GM12878 (cell line): ENCODE measurements at regions not wholly inside any gene's neighbourhood (a gene's known extent, or its start where the extent isn't known, plus 50 kb on each side); places are given as distances from the start of the nearest gene placed in this dataset.

Experiments used
- ATAC-seq: fragments of 200-7000 bp; cut with Tn5 transposase; 3 replicates; pipeline ENCODE4 v1.9.1; 2020; ENCODE audit warnings: mild to moderate bottlenecking, moderate library complexity
- BruUV-seq: library from RNA; stranded (reverse); fragments of 400-500 nt; replicated peaks from 2 replicates; lab custom pipeline; 2021; lab: Mats Ljungman, UMichigan
- CTCF ChIA-PET: fragments of 300-600 bp; sonication (Branson Sonifier 250); formaldehyde crosslinking; extraction: SDS; loops from one replicate; lab custom pipeline; 2021; ENCODE audit warnings: inconsistent platforms; lab: Yijun Ruan, JAX
- POLR2A ChIA-PET: fragments of 350-600 bp; formaldehyde crosslinking; extraction: SDS; loops from one replicate; lab custom pipeline; 2021; ENCODE audit warnings: inconsistent platforms; lab: Charles Lee
- RAD21 ChIA-PET: fragments of 300-600 bp; sonication (Branson Sonifier 250); formaldehyde crosslinking; loops from one replicate; lab custom pipeline; 2023; ENCODE audit warnings: antibody characterized with exemption; ENCODE audit not compliant: unreplicated experiment; lab: Charles Lee
- SMC1A ChIA-PET: fragments of 300-600 bp; sonication (Branson Sonifier 250); formaldehyde crosslinking; loops from one replicate; lab custom pipeline; 2023; ENCODE audit not compliant: unreplicated experiment, uncharacterized antibody; lab: Charles Lee
- DNase-seq: peaks from one replicate; pipeline ENCODE4 v3.0.0-alpha.2; 2011; ENCODE audit warnings: low read depth, low spot score
- FAIRE-seq: peaks from 3 replicates; lab custom pipeline; 2011; peaks lifted over from hg19 to GRCh38; lab: Jason Lieb, UNC
- H2AFZ ChIP-seq: 2 replicates; pipeline ENCODE4 v1.6.0; 2011; ENCODE audit warnings: low read depth, low read length, control low read depth; ENCODE audit not compliant: control insufficient read depth
- H3K27ac ChIP-seq: 2 replicates; pipeline ENCODE4 v1.5.1; 2011; ENCODE audit warnings: control low read depth; ENCODE audit not compliant: control insufficient read depth, insufficient read depth
- H3K27me3 ChIP-seq, 2 experiments: replicated peaks in 1 of 2; 2 replicates each; pipeline versions ENCODE4 v1.6.0 to v1.6.1; 2011; ENCODE audit warnings: low read length in 1 of 2; ENCODE audit not compliant: control insufficient read depth in 2 of 2, insufficient read depth in 2 of 2
- H3K36me3 ChIP-seq, 2 experiments: 2 replicates each; pipeline ENCODE4 v1.5.1; 2011; ENCODE audit warnings: low read length in 1 of 2; ENCODE audit not compliant: control insufficient read depth in 2 of 2, insufficient read depth in 2 of 2
- H3K4me1 ChIP-seq: 2 replicates; pipeline ENCODE4 v1.6.1; 2011; ENCODE audit warnings: mild to moderate bottlenecking, low read length, moderate library complexity, mixed read lengths; ENCODE audit not compliant: control insufficient read depth, insufficient read depth
- H3K4me2 ChIP-seq: 2 replicates; pipeline ENCODE4 v1.6.0; 2011; ENCODE audit warnings: control low read depth; ENCODE audit not compliant: control insufficient read depth, insufficient read depth
- H3K4me3 ChIP-seq: fragments of 200-600 bp; sonication (generic); 2 replicates; pipeline ENCODE4 v1.5.1; 2016
- H3K79me2 ChIP-seq: 2 replicates; pipeline ENCODE4 v1.6.0; 2011; ENCODE audit warnings: low read length; ENCODE audit not compliant: control insufficient read depth, insufficient read depth
- H3K9ac ChIP-seq: 2 replicates; pipeline ENCODE4 v1.8.0; 2011; ENCODE audit warnings: low read length, control low read depth, mixed read lengths; ENCODE audit not compliant: control insufficient read depth, insufficient read depth
- H3K9me3 ChIP-seq: replicated peaks from 3 replicates; pipeline ENCODE4 v1.5.1; 2011; ENCODE audit warnings: mild to moderate bottlenecking, low read length; ENCODE audit not compliant: control insufficient read depth, insufficient read depth
- H4K20me1 ChIP-seq: 2 replicates; pipeline ENCODE4 v1.6.0; 2011; ENCODE audit not compliant: control insufficient read depth, insufficient read depth
- BCL3 ChIP-seq: IDR thresholded peaks from 2 replicates; pipeline ENCODE4 v1.6.1; 2011; ENCODE audit warnings: borderline replicate concordance, low read depth, mild to moderate bottlenecking, moderate library complexity, low read length; ENCODE audit not compliant: insufficient read depth, poor library complexity, severe bottlenecking
- BMI1 ChIP-seq: fragments of 450-650 bp; IDR thresholded peaks from 2 replicates; pipeline ENCODE4 v1.6.1; 2016; ENCODE audit warnings: mild to moderate bottlenecking, moderate library complexity, borderline replicate concordance
- CHD1 ChIP-seq: IDR thresholded peaks from 2 replicates; pipeline ENCODE4 v1.6.1; 2012; ENCODE audit warnings: low read depth, low read length, improper control_type of control experiment
- CHD2 ChIP-seq: IDR thresholded peaks from 2 replicates; pipeline ENCODE4 v1.6.1; 2011; ENCODE audit warnings: low read depth, low read length, improper control_type of control experiment, borderline replicate concordance
- CTCF ChIP-seq, 3 experiments: IDR thresholded peaks in 2 of 3; conservative IDR thresholded peaks in 1 of 3; 2 replicates each; pipeline ENCODE4 v1.5.1; 2011; ENCODE audit warnings: low read depth in 3 of 3, low read length in 3 of 3, mild to moderate bottlenecking in 3 of 3, control low read depth in 2 of 3, moderate library complexity in 2 of 3, inconsistent platforms in 1 of 3, mixed read lengths in 1 of 3; ENCODE audit not compliant: control insufficient read depth in 2 of 3, insufficient read depth in 1 of 3; ENCODE audit errors: extremely low read depth in 1 of 3
- ETV6 ChIP-seq, 2 experiments: fragments of 450-650 bp in 1 of 2; IDR thresholded peaks in 1 of 2; conservative IDR thresholded peaks in 1 of 2; 2 replicates each; pipeline ENCODE4 v1.6.1; 2014; ENCODE audit warnings: antibody characterized with exemption in 1 of 2, borderline replicate concordance in 1 of 2, low read depth in 1 of 2, mild to moderate bottlenecking in 1 of 2, moderate library complexity in 1 of 2
- IRF4 ChIP-seq: IDR thresholded peaks from 2 replicates; pipeline ENCODE4 v1.6.1; 2011; ENCODE audit warnings: low read depth, low read length
- JUNB ChIP-seq: IDR thresholded peaks from 2 replicates; pipeline ENCODE4 v1.6.1; 2016; ENCODE audit warnings: antibody characterized with exemption, mild to moderate bottlenecking
- RAD21 ChIP-seq: IDR thresholded peaks from 2 replicates; pipeline ENCODE4 v1.6.1; 2011; ENCODE audit warnings: mild to moderate bottlenecking, low read depth, low read length, moderate library complexity; ENCODE audit not compliant: insufficient read depth
- SMC3 ChIP-seq: IDR thresholded peaks from 2 replicates; pipeline ENCODE4 v1.6.1; 2011; ENCODE audit warnings: low read length, improper control_type of control experiment, borderline replicate concordance
- TARDBP ChIP-seq: IDR thresholded peaks from 2 replicates; pipeline ENCODE4 v1.6.1; 2016; ENCODE audit warnings: borderline replicate concordance
- YY1 ChIP-seq: IDR thresholded peaks from 2 replicates; pipeline ENCODE4 v1.6.1; 2011; ENCODE audit warnings: low read depth, mild to moderate bottlenecking, low read length
- ZNF217 ChIP-seq: fragments of 450-650 bp; IDR thresholded peaks from 2 replicates; pipeline ENCODE4 v1.6.1; 2017; ENCODE audit warnings: antibody characterized with exemption, mild to moderate bottlenecking
- WGBS: methylation state at CpG from one replicate; pipeline ENCODE4 v1.1.6; 2016; ENCODE audit warnings: low lambda C conversion rate; ENCODE audit not compliant: insufficient replicate concordance, insufficient coverage; ENCODE audit errors: missing lambda C conversion rate; 5-methylcytosine and 5-hydroxymethylcytosine counted together
- in situ Hi-C: fragments of 300-500 bp; cut with MboI; formaldehyde crosslinking; loops from 9 replicates; pipeline ENCODE4 v1.14.3; 2018; ENCODE audit warnings: mixed read lengths
- intact Hi-C: fragments of 100-400 bp; cut with micrococcal nuclease; formaldehyde crosslinking; loops from one replicate; pipeline ENCODE4 v1.14.2; 2022; ENCODE audit not compliant: unreplicated experiment

- in situ Hi-C loops (loop anchor here (5.0 to 10.0 kb wide), 4 partner anchors 100 to 370 kb away; partner anchors contain the start of gene KSR1), intact Hi-C loops (loop anchor here (1.0 to 10.0 kb wide), 7 partner anchors 40 to 520 kb away; partner anchors contain the start of gene KSR1)
- FAIRE-seq (peak; percentile 94), DNase-seq (no peak)
- Histone ChIP-seq H3K9me3 (no peaks in the 10 kb centered on the region), H4K20me1 (no peaks in the 10 kb centered on the region), H3K36me3 (no peaks in the 10 kb centered on the region), H3K79me2 (no peaks in the 10 kb centered on the region), H2AFZ (no peak overlapping the region), H3K9ac (no peak overlapping the region), H3K4me3 (no peak overlapping the region), H3K4me2 (no peak overlapping the region)
- WGBS = 66% methylated on average over 3 of the region's 3 CpGs
- RAD21 ChIA-PET = interaction anchor here (0.6 to 8.1 kb wide), 35 partner anchors 9 to 418 kb away, joined by 3 to 156 read pairs (median 5); partner anchors contain the start of gene KSR1
- SMC1A ChIA-PET = interaction anchor here (0.7 to 8.1 kb wide), 43 partner anchors 9 to 519 kb away, joined by 3 to 137 read pairs (median 7); partner anchors contain the start of genes KSR1 and WSB1
- peak; percentile 74 for TF ChIP-seq JUNB
- no peak for TF ChIP-seq TARDBP
- peak; percentile 66; the same call in 1 of the 2 replicates for TF ChIP-seq IRF4
- peak; percentile 91 for TF ChIP-seq SMC3
- TF ChIP-seq CHD2 = no peak
- TF ChIP-seq BMI1 = no peak
- 0 out of 2 replicates have a peak, but pooled peaks have one; percentile 48 for TF ChIP-seq YY1
- peak; percentile 81 to 88 (median 87) for TF ChIP-seq CTCF (IDR thresholded peaks at IDR 0.05 in 2 of 3, conservative IDR thresholded peaks at IDR 0.05 in 1 of 3; ENCODE audit: control insufficient read depth in 2 of 3, extremely low read depth in 1 of 3, insufficient read depth in 1 of 3, low read depth in 3 of 3, low read length in 3 of 3)
- TF ChIP-seq ETV6 (conservative IDR thresholded peaks at IDR 0.05 in 1 of 2, IDR thresholded peaks at IDR 0.05 in 1 of 2; ENCODE audit: borderline replicate concordance in 1 of 2, low read depth in 1 of 2) = 0 out of 4 replicates have a peak, but pooled peaks of 1 of the 2 experiments have one; percentile 23
- no peak for TF ChIP-seq BCL3
- no peak for TF ChIP-seq CHD1
- peak; percentile 94 for TF ChIP-seq RAD21
- TF ChIP-seq ZNF217 = no peak
- TF ChIP-seq, all 136 proteins: peak for 7
- peak; percentile 50 for ATAC-seq
- Histone ChIP-seq H3K27ac (no peak overlapping the region), H3K27me3 (no peaks in the 10 kb centered on the region), H3K4me1 (peaks cover 28% of the 10 kb centered on the region)
- CTCF ChIA-PET = interaction anchor here (0.8 to 9.1 kb wide), 70 partner anchors 8 to 519 kb away, joined by 3 to 129 read pairs (median 5); partner anchors contain the start of gene WSB1
- POLR2A ChIA-PET = interaction anchor here (0.5 to 1.7 kb wide), 4 partner anchors 21 to 97 kb away, joined by 3 to 8 read pairs (median 4); partner anchors contain the start of gene WSB1
- no TSS peak for BruUV-seq
Observed at GRCh38 chr17:27236717-27237315, 57.1 kb upstream of the WSB1 start.
